ENCODE measurements at regions not wholly inside any gene's neighbourhood (a gene's known extent, or its start where the extent isn't known, plus 50 kb on each side); places are given as distances from the start of the nearest gene placed in this dataset.

GRCh38 chr9:89718176-89718575, 113.4 kb downstream of the GADD45G start:
- TF ChIP-seq CTCF (conservative IDR thresholded peaks at IDR 0.05; ENCODE audit: low read length) (no peak), EZH2phosphoT487 (IDR thresholded peaks at IDR 0.05; ENCODE audit: borderline replicate concordance, low read depth, low read length) (no peak)

Data from OCI-LY7 (cell line).